WTC11 (cell line): ENCODE measurements at regions not wholly inside any gene's neighbourhood (a gene's known extent, or its start where the extent isn't known, plus 50 kb on each side); places are given as distances from the start of the nearest gene placed in this dataset.

Source experiments
- CREM ChIP-seq: sonication (generic); formaldehyde crosslinking; IDR thresholded peaks from 2 replicates; pipeline ENCODE4 v1.8.1; 2022; ENCODE audit warnings: mild to moderate bottlenecking, missing genetic modification reagents, moderate library complexity
- CTCF ChIP-seq: fragments of 200-600 bp; IDR thresholded peaks from 2 replicates; pipeline ENCODE4 v1.8.0; 2022; ENCODE audit warnings: antibody characterized with exemption
- E2F4 ChIP-seq: sonication (generic); formaldehyde crosslinking; IDR thresholded peaks from 2 replicates; pipeline ENCODE4 v1.8.1; 2022; ENCODE audit warnings: low read depth, mild to moderate bottlenecking, moderate library complexity, missing genetic modification reagents, borderline replicate concordance
- ERG ChIP-seq: fragments of 250-450 bp; sonication (Bioruptor Pico); IDR thresholded peaks from 2 replicates; pipeline ENCODE4 v1.8.0; 2021; ENCODE audit warnings: mild to moderate bottlenecking
- HMGA2 ChIP-seq: fragments of 250-450 bp; sonication (Bioruptor Pico); IDR thresholded peaks from 2 replicates; pipeline ENCODE4 v1.4.0; 2021; ENCODE audit warnings: mild to moderate bottlenecking, moderate library complexity
- IRF2 ChIP-seq: sonication (generic); formaldehyde crosslinking; IDR thresholded peaks from 2 replicates; pipeline ENCODE4 v1.8.0; 2022; ENCODE audit warnings: low read depth, missing genetic modification reagents, borderline replicate concordance
- JUN ChIP-seq: sonication (generic); formaldehyde crosslinking; IDR thresholded peaks from 2 replicates; pipeline ENCODE4 v1.8.0; 2023; ENCODE audit warnings: mild to moderate bottlenecking, missing genetic modification reagents
- NFYB ChIP-seq: sonication (generic); formaldehyde crosslinking; conservative IDR thresholded peaks from 2 replicates; pipeline ENCODE4 v1.8.0; 2022; ENCODE audit warnings: low read depth, missing genetic modification reagents
- SP1 ChIP-seq: sonication (generic); formaldehyde crosslinking; conservative IDR thresholded peaks from 2 replicates; pipeline ENCODE4 v1.8.1; 2022; ENCODE audit warnings: missing genetic modification reagents
- ZNF121 ChIP-seq: sonication (generic); formaldehyde crosslinking; IDR thresholded peaks from 2 replicates; pipeline ENCODE4 v1.8.0; 2023; ENCODE audit warnings: missing genetic modification reagents
- ZNF138 ChIP-seq: sonication (generic); formaldehyde crosslinking; conservative IDR thresholded peaks from 2 replicates; pipeline ENCODE4 v1.8.1; 2022; ENCODE audit warnings: mild to moderate bottlenecking, moderate library complexity, missing genetic modification reagents
- TF ChIP-seq, protein P1 (sequence below): sonication (generic); formaldehyde crosslinking; IDR thresholded peaks from 2 replicates; pipeline ENCODE4 v1.8.1; 2023; ENCODE audit warnings: mild to moderate bottlenecking, missing genetic modification reagents, moderate library complexity
- TF ChIP-seq, protein P2 (sequence below): sonication (generic); formaldehyde crosslinking; IDR thresholded peaks from 2 replicates; pipeline ENCODE4 v1.8.0; 2022; ENCODE audit warnings: mild to moderate bottlenecking, missing genetic modification reagents

GRCh38 chr6:22043284-22043962 is 253.4 kb downstream of the PRL start:
- TF ChIP-seq CTCF, result no peak
- no peak for TF ChIP-seq E2F4 (CRISPR knock-in tag)
- no peak for TF ChIP-seq SP1 (CRISPR knock-in tag)
- TF ChIP-seq ZNF121, result no peak
- TF ChIP-seq ERG (CRISPR knock-in tag), result no peak
- TF ChIP-seq, protein P1, sequence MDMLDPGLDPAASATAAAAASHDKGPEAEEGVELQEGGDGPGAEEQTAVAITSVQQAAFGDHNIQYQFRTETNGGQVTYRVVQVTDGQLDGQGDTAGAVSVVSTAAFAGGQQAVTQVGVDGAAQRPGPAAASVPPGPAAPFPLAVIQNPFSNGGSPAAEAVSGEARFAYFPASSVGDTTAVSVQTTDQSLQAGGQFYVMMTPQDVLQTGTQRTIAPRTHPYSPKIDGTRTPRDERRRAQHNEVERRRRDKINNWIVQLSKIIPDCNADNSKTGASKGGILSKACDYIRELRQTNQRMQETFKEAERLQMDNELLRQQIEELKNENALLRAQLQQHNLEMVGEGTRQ (CRISPR knock-in tag), result no peak
- no peak for TF ChIP-seq IRF2 (CRISPR knock-in tag)
- no peak for TF ChIP-seq JUN (CRISPR knock-in tag)
- TF ChIP-seq HMGA2 (CRISPR knock-in tag), result no peak
- TF ChIP-seq, protein P2, sequence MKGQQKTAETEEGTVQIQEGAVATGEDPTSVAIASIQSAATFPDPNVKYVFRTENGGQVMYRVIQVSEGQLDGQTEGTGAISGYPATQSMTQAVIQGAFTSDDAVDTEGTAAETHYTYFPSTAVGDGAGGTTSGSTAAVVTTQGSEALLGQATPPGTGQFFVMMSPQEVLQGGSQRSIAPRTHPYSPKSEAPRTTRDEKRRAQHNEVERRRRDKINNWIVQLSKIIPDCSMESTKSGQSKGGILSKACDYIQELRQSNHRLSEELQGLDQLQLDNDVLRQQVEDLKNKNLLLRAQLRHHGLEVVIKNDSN (CRISPR knock-in tag), result no peak
- no peak for TF ChIP-seq NFYB (CRISPR knock-in tag)
- no peak for TF ChIP-seq ZNF138 (CRISPR knock-in tag)
- no peak for TF ChIP-seq CREM (CRISPR knock-in tag)
